Vagina (tissue), 2 donors: ENCODE measurements at regions not wholly inside any gene's neighbourhood (a gene's known extent, or its start where the extent isn't known, plus 50 kb on each side); places are given as distances from the start of the nearest gene placed in this dataset.

ENCODE experiments used
- DNase-seq, 2 donors: peaks; one replicate each; pipeline ENCODE4 v3.0.0-alpha.2; 2017; ENCODE audit errors: extremely low spot score in 2 of 2
- H3K27ac ChIP-seq: fragments of 200-600 bp; sonication (generic); one replicate; pipeline ENCODE4 v1.5.1; 2019
- H3K27me3 ChIP-seq: fragments of 200-600 bp; sonication (generic); one replicate; pipeline ENCODE4 v1.5.1; 2019
- H3K36me3 ChIP-seq, 2 donors: fragments of 200-600 bp; sonication (generic); one replicate each; pipeline ENCODE4 v1.5.1; 2017 to 2019
- H3K4me1 ChIP-seq: fragments of 200-600 bp; sonication (generic); one replicate; pipeline ENCODE4 v1.5.1; 2019
- H3K4me3 ChIP-seq, 2 donors: fragments of 200-600 bp; sonication (generic); 1 replicate in 1 of 2; 2 replicates in 1 of 2; pipeline ENCODE4 v1.5.1; 2016 to 2019
- H3K9me3 ChIP-seq: fragments of 200-600 bp; sonication (generic); one replicate; pipeline ENCODE4 v1.5.1; 2019
- POLR2A ChIP-seq, 2 donors: fragments of 450-650 bp; IDR thresholded peaks; one replicate each; pipeline ENCODE4 v1.6.1; 2017; ENCODE audit warnings: antibody characterized with exemption in 2 of 2, mild to moderate bottlenecking in 2 of 2, moderate library complexity in 2 of 2
- POLR2AphosphoS5 ChIP-seq, 2 donors: sonication (generic); formaldehyde crosslinking; IDR thresholded peaks; one replicate each; pipeline ENCODE4 v1.9.0; 2017; ENCODE audit warnings: antibody characterized with exemption in 2 of 2, mild to moderate bottlenecking in 2 of 2, low read depth in 1 of 2; ENCODE audit not compliant: insufficient read depth in 1 of 2
- intact Hi-C: fragments of 100-400 bp; cut with DNase I; formaldehyde crosslinking; loops from one replicate; pipeline ENCODE4 v1.15.1; 2023
- TF ChIP-seq, protein P1 (sequence below), 3 experiments: fragments of 450-650 bp in 2 of 3; fragments of 200-600 bp in 1 of 3; sonication (generic) in 1 of 3; IDR thresholded peaks; one replicate each; pipeline ENCODE4 v1.5.1; 2017 to 2019; ENCODE audit warnings: antibody characterized with exemption in 3 of 3, mild to moderate bottlenecking in 2 of 3, moderate library complexity in 2 of 3

DNA sequence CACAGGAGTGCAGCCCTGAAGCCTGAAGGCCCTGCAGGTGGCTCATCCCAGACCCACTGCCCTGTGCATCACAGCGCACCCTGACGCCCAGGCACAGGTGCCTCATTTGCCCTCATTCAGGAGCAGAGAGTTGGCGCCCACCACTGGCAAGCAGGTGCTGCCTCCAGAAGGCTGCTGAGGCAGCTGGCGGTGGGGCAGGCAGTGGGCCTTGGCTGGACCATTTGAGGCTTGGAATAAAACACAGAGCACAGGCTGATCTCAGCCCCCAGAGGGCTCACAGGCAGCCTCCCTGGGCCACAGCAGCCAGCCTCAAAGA, 1151.9 kb downstream of the BRD1 start:
- TF ChIP-seq, protein P1, sequence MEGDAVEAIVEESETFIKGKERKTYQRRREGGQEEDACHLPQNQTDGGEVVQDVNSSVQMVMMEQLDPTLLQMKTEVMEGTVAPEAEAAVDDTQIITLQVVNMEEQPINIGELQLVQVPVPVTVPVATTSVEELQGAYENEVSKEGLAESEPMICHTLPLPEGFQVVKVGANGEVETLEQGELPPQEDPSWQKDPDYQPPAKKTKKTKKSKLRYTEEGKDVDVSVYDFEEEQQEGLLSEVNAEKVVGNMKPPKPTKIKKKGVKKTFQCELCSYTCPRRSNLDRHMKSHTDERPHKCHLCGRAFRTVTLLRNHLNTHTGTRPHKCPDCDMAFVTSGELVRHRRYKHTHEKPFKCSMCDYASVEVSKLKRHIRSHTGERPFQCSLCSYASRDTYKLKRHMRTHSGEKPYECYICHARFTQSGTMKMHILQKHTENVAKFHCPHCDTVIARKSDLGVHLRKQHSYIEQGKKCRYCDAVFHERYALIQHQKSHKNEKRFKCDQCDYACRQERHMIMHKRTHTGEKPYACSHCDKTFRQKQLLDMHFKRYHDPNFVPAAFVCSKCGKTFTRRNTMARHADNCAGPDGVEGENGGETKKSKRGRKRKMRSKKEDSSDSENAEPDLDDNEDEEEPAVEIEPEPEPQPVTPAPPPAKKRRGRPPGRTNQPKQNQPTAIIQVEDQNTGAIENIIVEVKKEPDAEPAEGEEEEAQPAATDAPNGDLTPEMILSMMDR (IDR thresholded peaks at IDR 0.05): no peak
- TF ChIP-seq POLR2AphosphoS5 (IDR thresholded peaks at IDR 0.05; ENCODE audit: insufficient read depth in 1 of 2, low read depth in 1 of 2): no peak
- TF ChIP-seq POLR2A (IDR thresholded peaks at IDR 0.05): no peak
- Histone ChIP-seq H3K27me3 (no peaks in the 10 kb centered on the region), H3K9me3 (peaks cover 3% of the 10 kb centered on the region), H3K36me3 (no peaks in the 10 kb centered on the region), H3K4me3 (no peak overlapping the region), H3K4me1 (no peaks in the 10 kb centered on the region), H3K27ac (no peak overlapping the region)
- no peak for DNase-seq
- intact Hi-C loops: no loop called here

DNA sequence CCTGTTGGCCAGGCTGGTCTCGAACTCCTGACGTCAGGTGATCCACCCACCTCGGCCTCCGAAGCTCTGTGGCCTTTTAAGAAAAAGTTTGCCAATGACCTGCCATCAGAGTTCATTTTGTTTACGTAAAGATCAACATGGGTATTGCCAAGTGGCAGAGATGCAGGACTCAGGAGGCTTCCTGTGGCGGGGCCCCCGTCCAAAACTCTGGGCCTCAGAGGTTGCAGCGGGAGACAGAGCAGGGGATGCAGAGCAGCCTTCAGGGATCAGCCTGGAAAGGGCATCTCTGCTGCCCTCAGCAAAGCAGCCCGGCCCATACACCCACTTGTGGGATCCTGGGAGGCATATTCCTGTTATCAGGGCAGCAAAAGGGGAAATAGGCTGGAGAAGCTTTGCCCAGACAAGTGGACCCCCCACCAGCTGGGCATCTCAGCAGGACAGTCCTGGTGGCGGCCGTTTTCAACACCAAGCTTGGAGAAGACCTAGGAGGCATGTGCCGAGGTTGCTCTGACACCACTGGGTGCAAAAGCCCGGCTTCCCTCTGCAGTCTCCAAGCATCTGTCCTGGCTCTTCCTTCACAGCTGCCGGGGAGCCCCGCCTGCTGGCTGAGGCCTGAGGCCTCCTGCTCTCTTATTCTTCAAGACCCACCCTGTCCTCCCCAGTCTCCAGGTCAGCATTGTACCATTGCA, 1152.4 kb downstream of the BRD1 start:
- TF ChIP-seq POLR2A (IDR thresholded peaks at IDR 0.05) (no peak), POLR2AphosphoS5 (IDR thresholded peaks at IDR 0.05; ENCODE audit: insufficient read depth in 1 of 2, low read depth in 1 of 2) (no peak)
- TF ChIP-seq, protein P1 (IDR thresholded peaks at IDR 0.05): no peak
- Histone ChIP-seq H3K9me3 (peaks cover 3% of the 10 kb centered on the region), H3K27me3 (no peaks in the 10 kb centered on the region), H3K4me3 (no peak overlapping the region), H3K4me1 (no peaks in the 10 kb centered on the region), H3K36me3 (no peaks in the 10 kb centered on the region), H3K27ac (no peak overlapping the region)
- no peak for DNase-seq
- intact Hi-C loops: no loop called here

DNA sequence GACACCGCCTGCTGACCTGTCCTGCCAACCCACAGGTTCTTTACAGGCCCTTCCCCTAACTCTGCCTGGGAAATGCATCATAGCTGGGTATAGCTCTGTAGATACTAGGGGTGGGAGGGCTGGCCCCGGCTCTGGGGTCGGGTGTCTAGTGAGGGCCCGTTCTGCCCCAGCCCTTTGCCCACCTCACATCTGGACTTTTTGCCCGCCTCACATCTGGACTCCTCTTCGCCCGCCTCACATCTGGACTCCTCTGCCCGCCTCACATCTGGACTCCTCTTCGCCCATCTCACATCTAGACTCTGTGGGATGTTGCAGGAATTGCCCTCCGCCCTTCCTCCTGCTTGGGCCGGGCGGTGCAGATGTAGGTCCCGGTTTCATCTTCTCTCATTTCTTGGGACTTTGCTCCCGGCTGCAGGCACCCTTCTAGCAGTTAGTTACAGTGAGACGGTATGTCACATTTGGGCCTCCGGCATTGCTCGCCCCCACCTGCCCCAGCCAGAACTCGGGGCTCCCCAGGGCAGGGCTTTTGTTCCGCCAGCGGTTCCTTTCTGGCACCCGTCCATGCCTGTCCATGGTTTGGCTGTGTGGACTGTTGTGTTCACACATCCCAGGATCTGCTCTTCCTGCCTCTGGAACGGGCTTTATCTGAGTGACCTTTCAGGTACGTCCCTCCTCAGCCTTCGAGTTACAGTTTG, 1153.7 kb downstream of the BRD1 start:
- Histone ChIP-seq H3K36me3 (no peaks in the 10 kb centered on the region), H3K4me3 (no peak overlapping the region), H3K27ac (no peak overlapping the region), H3K4me1 (no peaks in the 10 kb centered on the region), H3K9me3 (peaks cover 3% of the 10 kb centered on the region), H3K27me3 (no peaks in the 10 kb centered on the region)
- no peak for DNase-seq
- intact Hi-C loops: no loop called here
- TF ChIP-seq POLR2A (IDR thresholded peaks at IDR 0.05): no peak
- no peak for TF ChIP-seq POLR2AphosphoS5 (IDR thresholded peaks at IDR 0.05; ENCODE audit: insufficient read depth in 1 of 2, low read depth in 1 of 2)
- TF ChIP-seq, protein P1 (IDR thresholded peaks at IDR 0.05): no peak

DNA sequence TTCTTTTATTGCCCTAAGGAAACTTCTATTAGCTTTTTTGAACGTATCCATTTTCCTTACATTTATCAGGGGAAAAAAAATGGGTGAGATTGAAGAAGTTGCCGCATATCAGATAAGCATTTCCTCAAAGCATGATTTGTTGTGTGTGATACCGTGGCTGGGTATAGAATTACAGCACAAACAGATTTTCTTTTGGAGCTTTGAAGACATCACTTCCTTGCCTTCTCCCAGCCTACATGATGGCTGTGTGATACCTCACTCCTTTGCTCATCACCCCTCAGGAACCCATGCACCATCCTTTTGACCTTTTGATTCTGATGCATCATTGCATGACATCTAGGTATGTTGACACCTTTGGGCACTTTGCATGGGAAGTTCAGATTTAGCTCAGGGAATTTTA, 1155.3 kb downstream of the BRD1 start:
- H3K9me3 ChIP-seq: peaks cover 3% of the 10 kb centered on the region
- DNase-seq: no peak
- no peak overlapping the region for H3K27ac ChIP-seq
- intact Hi-C loops: no loop called here
- H3K27me3 ChIP-seq: no peaks in the 10 kb centered on the region
- no peak overlapping the region for H3K4me3 ChIP-seq
- H3K4me1 ChIP-seq: no peaks in the 10 kb centered on the region
- TF ChIP-seq POLR2AphosphoS5 (IDR thresholded peaks at IDR 0.05; ENCODE audit: insufficient read depth in 1 of 2, low read depth in 1 of 2) (no peak), POLR2A (IDR thresholded peaks at IDR 0.05) (no peak)
- TF ChIP-seq, protein P1 (IDR thresholded peaks at IDR 0.05): no peak
- H3K36me3 ChIP-seq: no peaks in the 10 kb centered on the region

DNA sequence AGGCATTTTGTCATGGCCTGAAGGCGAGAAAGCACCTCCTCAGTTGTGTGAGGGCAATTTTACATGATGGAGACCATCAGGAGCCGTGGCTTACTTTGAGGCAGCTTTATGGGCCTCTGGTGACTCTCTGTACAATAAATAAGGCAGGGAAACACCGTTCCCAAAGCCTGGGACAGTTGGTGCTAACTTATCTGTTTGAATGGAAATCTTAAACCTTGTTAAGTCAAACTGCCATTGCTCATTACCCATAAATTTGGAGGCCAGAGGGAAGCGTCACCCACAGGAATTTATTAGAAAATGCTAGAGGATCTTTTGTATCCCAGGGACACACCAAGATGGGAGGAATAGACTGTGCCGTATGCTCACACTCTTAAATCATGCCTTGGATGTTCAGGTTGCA, 1156.9 kb downstream of the BRD1 start:
- H3K27ac ChIP-seq: no peak overlapping the region
- DNase-seq: no peak
- no peaks in the 10 kb centered on the region for H3K4me1 ChIP-seq
- no peak overlapping the region for H3K4me3 ChIP-seq
- no peaks in the 10 kb centered on the region for H3K27me3 ChIP-seq
- H3K36me3 ChIP-seq: no peaks in the 10 kb centered on the region
- intact Hi-C loops: no loop called here
- TF ChIP-seq POLR2AphosphoS5 (IDR thresholded peaks at IDR 0.05; ENCODE audit: insufficient read depth in 1 of 2, low read depth in 1 of 2) (no peak), POLR2A (IDR thresholded peaks at IDR 0.05) (no peak)
- TF ChIP-seq, protein P1 (IDR thresholded peaks at IDR 0.05): no peak
- H3K9me3 ChIP-seq: peaks cover 3% of the 10 kb centered on the region
